Sciatic nerve (tissue), 2 donors: ENCODE measurements at regions not wholly inside any gene's neighbourhood (a gene's known extent, or its start where the extent isn't known, plus 50 kb on each side); places are given as distances from the start of the nearest gene placed in this dataset.

Source experiments
- ATAC-seq: fragments of 200-7000 bp; cut with Tn5 transposase; one replicate; pipeline ENCODE4 v1.9.1; 2020; ENCODE audit warnings: mild to moderate bottlenecking, moderate library complexity
- DNase-seq: peaks from one replicate; pipeline ENCODE4 v3.0.0-alpha.2; 2020; ENCODE audit warnings: low spot score
- intact Hi-C: fragments of 100-400 bp; cut with DNase I; formaldehyde crosslinking; loops from one replicate; pipeline ENCODE4 v1.14.2; 2022
- donor health status: DM: no; HTN: no; CAD: no.
- donor health status: DM: no; HTN: no; CAD: no.

DNA sequence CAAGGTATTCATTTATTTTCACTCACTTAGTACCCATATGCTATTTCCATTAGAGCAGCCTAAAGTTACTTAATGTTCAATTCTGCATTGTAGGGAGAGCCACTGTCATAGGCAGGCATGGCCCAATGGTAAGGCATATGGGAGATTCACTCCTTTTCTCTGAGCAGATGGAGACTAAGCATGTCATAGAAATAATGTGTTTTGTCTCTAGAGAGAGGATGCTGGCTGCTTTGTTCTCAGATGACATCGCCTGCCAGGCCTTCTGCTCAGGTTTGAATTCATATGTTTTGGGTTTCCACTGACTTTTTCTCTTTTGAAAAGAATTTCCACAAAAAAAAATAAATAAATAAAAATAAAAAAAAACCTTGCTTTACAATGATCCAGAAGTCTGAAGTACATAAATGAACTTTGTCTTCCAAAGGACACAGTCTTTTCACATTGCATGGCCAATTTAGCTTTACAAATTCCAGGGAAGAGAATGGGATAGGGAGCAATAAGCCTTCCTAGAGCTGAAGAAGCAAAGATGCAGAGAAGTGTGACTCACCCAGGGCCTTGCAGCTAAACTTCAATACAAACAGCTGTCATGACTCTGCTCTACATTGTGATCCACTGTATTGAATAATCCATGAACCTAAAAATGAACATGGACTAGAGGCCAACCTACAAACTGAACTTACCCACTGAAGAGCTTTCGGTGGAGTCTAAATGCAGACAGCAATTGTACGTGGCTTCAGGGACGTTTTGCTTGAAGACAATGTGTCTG is 422.5 kb downstream of the CMPK2 start:
- DNase-seq (no peak), ATAC-seq (no peak)
- intact Hi-C loops: no loop called here

DNA sequence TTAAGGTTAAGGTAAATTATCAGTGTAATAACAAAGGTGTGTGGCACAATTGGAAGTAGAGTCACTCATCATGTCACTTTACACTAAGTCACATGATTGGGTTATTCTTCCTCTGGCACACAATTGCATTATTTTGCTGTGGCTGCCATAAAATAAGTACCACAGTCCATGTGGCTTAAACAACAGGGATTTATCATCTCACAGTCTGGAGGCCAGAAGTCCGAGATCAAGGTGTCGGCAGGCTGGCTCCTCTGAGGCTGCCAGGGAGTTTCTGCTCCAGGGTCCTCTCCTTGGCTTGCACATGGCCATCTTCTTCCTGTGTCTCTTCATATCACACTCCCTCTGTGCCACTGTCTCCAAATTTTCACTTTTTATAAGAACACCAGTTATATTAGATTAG is 421.2 kb downstream of the CMPK2 start:
- intact Hi-C loops: no loop called here
- DNase-seq: no peak
- no peak for ATAC-seq

DNA sequence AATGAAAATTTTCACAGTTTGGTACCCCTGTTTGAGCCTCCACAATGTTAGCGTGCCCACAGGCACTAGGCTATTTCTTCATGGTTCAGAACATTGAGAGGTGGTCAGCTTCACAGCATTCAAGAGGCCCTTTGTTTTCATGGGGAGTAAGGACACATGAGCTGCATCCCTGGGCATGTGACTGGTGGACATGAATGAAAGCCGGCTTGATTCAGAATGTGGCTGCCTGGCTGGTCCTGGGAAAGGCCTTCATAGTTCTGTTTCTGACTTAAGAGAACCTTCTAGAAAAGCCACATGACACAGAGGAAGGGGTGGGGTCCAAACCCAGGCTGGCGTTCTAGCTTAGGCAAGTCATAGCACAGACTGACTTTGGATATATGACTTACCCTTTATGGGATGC is 420.6 kb downstream of the CMPK2 start:
- ATAC-seq (no peak), DNase-seq (no peak)

DNA sequence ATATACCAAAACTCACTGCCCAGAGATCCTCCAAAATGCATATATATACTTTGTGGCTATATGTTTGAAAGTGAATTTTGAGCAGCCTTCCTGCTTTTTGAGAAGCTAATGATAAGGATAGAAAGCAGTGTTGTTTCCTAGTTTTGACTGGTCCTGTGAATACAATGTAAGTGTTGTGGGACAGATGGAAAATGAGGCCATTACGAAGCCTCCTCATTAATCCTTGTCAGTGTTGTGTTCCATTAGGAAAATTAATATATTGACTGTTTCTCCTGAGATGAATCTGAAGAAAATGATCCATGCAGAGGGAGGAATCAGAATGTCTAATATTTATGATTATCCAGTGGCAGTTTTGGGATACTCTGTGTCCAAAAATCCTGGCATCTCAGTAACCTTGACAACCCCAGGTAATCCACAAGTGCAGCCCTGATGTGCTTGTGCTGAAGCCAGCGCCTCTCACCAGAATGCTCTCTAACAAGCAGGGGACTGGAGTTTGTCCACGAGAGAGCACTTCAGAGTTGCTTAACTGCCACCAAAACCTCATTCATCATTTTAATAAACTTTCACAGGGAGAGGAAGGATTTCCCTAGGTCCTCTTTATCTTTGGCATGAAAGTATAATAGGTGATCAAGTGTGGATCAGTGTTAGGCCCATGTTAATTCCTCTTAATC is 418.6 kb downstream of the CMPK2 start:
- DNase-seq: no peak
- ATAC-seq: no peak
- intact Hi-C loops: no loop called here

More for the DNA sequence above, 420.6 kb downstream of the CMPK2 start:
- intact Hi-C loops: no loop called here

DNA sequence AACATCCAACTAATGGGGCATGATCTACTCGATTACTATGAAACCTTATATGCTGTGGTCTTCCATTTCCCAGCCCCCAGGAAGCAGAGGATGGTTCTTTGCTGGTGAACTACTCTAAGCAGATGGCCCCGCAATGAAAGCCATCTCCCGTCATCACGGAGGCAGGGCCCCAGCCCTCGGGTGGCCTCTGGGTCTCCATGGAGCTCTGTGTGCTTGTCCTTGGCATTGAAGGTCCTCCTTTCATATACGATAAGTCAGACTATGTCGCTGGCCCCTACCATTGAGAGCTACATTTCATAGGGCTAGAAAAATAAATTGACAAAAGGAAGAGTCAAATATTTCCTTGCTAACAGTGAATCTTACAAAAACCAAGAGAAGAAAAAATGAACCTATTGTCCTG is 416.8 kb downstream of the CMPK2 start:
- ATAC-seq (no peak), DNase-seq (no peak)
- intact Hi-C loops: no loop called here

DNA sequence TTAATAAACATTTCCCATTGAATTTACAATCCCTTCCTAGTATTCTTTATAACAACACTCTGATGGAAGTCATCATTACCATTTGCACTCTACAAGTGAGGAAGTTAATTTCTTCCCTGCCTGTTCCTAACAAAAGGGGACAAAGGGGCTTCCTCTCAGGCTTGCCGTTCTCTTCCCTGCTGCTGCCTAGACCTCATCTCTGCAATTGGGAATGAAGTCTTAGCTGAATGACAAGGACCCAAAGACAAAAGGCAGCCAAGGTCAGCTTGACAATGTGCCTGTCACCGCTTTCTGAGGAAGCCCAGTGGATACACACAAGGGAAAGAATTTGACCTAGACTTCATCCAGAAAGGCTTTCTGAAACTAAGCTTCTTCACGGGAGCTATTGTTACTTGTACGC is 416.4 kb downstream of the CMPK2 start:
- DNase-seq: no peak
- ATAC-seq: no peak
- intact Hi-C loops: no loop called here

DNA sequence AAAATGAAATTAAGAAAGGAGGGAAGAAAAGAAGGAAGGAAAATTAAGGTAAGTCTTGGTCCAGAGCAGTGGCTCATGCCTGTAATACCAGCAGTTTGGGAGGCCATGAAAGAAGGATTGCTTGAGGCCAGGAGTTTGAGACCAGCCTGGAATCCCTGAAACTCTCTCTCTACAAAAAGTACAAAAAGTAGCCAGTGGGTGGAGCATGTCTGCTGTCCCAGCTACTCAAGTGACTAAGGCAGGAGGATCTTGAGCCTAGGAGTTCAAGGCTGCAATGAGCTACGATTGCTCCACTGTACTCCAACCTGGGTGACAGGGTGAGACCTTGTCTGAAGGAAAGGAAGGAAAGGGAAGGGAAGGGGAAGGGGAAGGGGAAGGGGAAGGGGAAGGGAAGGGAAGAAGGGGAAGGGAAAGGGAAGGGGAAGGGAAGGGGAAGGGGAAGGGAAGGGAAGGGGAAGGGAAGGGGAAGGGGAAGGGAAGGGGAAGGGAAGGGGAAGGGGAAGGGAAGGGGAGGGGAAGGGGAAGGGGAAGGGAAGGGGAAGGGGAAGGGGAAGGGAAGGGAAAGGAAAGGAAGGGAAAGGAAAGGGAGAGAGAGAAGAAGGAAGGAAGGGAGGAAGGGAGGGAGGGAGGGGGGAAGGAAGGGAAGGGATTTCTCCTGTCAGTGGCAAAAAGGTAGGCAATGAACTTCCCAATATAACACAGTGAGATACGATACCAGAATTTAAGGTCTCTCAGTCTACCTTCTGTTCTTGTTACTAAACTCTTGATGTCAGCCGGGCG is 412.8 kb downstream of the CMPK2 start:
- ATAC-seq: no peak
- no peak for DNase-seq
- intact Hi-C loops: no loop called here

DNA sequence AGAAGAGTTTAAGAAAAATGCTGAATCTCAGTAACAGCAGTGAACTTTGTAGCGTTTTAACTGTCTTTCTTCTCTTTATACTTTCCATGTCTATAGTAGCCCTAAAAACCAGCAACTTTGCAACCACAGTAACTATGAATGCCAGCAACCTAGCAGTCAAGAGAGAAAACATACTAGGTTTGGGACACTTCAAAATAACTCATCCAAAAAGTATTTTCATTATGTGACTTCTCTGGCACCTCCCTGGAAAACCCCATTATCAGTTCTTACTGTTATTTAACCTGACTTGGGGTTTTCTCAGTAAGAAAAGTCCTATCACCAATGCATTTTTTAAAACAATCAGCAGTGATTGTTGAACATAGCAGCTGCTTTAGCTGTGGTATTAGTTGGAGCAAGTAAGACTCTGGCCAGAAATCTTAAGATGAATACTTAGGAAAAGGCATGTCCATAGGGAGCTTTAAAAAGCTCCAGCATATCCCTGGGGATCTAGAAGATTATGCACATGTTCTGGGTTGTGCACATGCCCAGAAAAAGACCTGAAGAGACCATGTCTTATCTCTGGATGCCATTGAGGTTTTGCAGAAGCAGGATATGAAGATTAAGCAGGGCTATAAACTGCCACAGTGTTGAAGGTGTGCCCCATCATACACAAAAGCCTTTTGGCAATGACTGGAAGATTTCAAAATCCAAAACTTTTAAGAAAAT is 411.3 kb downstream of the CMPK2 start:
- no peak for ATAC-seq
- DNase-seq: no peak
- intact Hi-C loops: no loop called here

DNA sequence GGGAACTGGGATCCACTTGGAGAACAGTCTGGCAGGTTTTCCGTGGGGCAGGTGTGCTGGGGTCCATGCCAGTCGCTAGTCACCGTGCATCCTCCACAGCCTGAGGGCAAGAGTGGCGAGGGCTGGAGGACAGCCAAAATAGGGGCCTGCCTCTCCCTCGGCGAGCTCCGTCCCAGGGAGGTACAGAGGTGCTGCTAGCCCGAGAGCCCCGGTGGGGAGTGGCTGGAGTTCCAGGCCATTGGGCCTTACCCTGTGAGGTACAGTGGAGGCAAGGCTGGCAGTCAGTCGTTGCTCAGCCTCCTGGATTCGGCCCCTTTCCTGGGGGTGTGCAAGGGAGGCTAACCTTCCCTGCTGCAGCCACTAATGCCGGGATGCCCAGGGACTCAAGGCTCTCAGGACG is 406.6 kb downstream of the CMPK2 start:
- intact Hi-C loops: no loop called here
- ATAC-seq (peak; percentile 34), DNase-seq (no peak)

DNA sequence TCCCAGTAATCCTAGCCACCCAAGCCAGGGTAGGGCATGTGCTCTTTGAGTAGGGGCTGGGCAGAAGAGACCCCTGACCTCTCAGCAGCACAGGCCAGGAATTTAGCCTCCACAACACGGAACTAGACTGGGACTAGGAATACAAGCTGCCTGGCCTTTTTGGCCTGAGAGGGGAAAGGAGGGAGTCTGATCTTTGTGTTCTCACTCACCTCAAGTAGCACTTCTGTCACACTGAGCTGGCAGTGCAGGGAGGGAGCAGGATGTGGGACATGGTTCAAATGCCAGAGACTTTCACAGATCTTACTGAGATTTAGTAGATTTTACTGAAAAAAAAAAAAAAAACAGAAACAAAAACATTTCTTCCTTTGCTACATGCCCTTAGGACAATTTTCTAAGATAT is 395.2 kb downstream of the CMPK2 start:
- ATAC-seq: no peak
- DNase-seq: no peak
- intact Hi-C loops: no loop called here

DNA sequence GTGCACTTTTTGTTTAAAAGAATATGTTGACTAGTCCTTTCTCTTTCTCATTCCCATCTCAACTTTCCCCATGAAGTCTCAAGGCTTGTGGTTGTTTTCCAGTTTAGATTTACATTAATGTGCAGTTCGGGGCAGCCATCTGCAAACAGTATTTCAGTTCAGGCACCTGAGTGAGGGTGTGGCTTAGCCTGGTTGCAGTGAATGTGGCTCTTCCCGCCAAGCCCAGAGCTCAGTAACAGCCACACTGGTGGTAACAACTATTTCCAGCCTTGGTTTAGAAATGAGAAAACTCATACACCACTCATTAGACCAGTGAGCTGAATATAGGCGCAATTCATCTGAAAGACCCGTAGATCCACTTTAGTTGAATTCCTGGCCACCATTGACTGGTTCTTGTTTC is 394.3 kb downstream of the CMPK2 start:
- no peak for ATAC-seq
- intact Hi-C loops: no loop called here
- no peak for DNase-seq

DNA sequence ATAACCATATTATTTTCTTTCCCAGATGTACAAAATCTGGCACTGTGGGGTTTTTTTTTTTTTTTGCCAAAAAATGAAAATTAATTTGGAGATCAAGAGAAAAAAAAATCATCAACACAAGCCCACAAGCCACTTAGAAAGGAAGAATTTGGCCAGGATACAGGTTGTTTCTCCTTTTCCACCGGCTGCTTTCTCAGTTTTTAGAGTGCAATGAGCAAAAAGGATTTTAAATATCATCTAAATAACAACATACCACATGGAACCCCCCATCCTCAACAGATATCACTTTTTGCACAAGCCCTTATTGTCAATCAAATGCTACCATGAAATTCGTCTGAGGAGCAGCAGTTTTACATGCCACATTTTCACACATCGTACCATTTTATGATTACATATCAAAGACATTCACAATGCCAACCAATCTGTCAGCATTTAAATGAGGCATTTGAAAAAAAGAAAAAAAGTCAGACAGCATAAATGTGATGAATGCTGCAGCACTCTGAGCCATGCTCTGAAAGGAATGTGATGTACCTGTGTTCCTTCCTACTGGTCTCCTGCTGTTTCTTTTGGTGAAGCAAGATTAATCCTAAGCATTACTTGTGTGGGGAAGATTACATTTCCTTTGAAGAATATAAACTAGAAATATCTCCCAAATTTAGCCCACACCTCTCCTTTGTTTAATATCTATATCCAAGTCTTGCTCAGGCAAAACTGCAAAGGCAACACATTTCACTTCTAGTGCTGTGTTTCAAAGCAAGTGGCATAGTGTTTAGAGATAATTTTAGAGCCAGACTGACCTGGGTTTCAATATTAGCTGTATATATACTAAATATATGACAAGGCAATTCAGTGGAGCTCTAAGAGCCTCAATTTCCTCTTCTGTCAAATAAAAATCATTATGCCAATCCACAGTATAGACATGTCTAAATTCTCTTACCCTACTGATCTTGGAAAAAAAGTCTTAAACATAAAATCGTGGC is 391.3 kb downstream of the CMPK2 start:
- no peak for ATAC-seq
- no peak for DNase-seq
- intact Hi-C loops: no loop called here

DNA sequence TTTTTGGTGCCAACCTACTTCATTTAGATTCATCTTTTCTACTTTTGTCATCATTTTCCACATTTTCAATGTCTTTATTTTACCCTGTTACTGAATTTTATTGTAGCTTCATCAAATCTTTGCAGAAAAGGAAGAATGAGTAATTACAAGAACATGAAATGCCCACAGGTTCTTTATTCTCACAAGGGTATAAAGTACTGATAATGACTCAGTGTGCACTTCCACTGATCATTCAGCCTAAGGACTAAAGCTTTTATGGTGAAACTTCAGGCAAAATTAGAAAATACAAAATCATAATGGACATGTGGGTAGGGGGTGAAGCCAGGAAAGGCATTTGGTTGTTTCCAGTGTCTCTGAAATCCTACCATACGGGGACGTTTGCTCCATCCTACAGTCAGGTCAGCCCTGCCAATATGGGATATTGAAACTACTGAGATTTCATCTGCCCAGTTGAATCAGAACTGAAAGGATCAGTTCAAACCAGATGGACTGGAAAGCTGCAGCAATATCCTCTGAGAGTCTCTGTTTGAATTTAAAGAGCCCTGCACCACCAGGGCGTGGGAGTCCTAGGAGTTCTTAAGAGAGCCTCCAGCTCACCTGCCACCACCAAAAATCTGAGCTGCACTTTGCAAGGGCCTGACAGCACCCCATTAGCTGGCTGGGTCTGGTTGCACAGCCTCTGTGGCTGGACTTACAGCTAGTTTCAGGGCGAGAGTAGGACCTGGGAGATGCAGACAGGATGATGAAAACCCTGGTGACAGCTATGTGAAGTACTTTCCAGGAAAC is 390.4 kb downstream of the CMPK2 start:
- no peak for ATAC-seq
- intact Hi-C loops: no loop called here
- DNase-seq: no peak

DNA sequence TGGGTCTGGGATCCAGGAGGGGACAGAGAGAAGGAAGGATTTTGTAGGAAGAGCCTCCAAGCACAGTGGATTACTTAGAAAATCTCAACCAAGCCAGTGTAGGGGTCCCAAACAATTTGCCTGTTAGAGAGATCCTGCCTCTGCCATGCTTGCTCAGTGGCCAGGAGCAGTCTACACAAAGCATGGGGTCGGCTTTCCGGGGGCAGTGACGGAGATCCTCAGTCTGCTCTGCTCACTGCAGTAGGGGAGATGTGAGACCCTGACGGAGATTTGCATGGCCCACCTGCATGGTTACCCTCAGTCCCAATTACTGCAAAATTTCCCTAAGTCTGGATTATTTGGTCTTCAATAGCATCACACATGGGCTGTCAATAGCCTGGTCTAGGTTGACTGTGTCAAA is 385.2 kb downstream of the CMPK2 start:
- intact Hi-C loops: no loop called here
- DNase-seq: no peak
- ATAC-seq: no peak

DNA sequence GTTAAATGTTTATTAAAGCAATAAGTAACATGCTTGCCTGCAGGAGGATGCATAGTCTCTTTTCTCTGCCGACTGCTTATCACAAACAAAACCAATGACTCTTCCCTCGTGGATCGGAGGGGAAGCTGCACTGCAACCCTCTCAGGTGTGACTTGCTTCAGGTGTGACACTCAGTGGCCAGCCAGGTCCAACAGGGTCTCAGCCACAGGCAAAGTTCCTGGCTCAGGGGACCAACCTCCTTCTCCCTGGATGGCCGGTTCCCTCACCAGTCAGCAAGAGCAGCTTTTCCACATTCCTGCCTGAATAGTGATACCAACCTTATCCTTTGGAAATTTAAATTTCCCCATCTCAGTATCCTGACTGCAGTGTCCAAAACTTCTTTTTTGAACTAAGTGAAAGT is 383.5 kb downstream of the CMPK2 start:
- intact Hi-C loops: no loop called here
- ATAC-seq (no peak), DNase-seq (no peak)

DNA sequence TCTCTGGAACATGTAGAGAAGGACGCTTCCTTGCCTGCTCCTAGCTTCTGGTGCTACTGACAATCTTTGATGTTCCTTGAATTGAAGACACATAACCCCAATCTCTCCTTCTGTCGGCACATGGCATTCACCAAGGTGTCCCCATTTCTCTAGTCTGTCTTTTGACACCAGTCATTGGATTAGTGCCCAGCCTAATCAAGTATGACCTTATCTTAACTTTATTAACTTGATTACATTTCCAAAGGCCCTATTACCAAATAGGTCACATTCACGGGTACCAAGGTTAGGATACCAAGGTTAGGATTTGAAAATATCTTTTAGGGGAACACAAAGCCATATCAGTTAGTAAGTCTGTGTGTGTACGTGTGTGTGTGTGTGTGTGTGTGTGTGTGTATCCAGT is 377.9 kb downstream of the CMPK2 start:
- DNase-seq (no peak), ATAC-seq (no peak)

DNA sequence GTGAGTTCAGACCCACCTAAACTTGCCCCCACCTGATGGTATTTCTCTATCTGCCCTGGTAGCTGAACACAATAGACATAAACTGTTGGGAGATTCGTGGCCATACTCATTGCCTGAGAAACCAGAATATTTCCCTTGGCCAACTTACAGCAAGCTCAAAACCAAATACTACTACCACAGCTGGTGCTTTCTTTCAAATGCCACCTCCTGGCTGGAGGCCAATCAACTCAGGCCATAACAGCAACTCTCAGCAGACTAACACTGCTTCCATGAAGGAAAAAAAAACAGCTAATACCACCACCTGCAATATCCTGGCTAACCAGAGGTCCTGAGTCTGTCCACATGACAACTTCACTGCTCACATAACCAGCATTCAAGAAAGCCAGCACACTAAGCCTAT is 373.1 kb downstream of the CMPK2 start:
- intact Hi-C loops: no loop called here
- ATAC-seq: no peak

More for the DNA sequence above, 377.9 kb downstream of the CMPK2 start:
- intact Hi-C loops: no loop called here

DNA sequence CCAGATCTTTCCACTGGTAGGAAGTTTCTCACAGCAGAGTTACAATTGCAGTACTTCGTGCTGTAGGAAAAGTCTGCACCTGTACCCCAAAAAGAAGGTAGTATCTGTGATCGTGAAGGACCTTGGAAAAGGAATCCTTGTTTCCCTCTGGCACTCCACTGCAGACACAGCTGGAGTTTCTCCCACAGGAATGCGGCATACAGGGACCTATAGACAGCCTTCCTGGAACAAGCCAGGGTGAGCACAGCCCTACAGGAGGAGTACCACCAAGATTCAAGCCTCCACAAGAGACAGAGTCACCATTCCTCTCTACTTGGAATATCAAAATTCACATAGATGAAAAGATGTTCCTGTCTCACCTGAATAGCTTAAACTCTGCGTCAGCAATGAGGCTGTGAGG is 372.4 kb downstream of the CMPK2 start:
- intact Hi-C loops: no loop called here
- ATAC-seq: no peak
- no peak for DNase-seq

More for the DNA sequence above, 373.1 kb downstream of the CMPK2 start:
- no peak for DNase-seq
